Uterus (tissue), 3 donors: ENCODE measurements at regions not wholly inside any gene's neighbourhood (a gene's known extent, or its start where the extent isn't known, plus 50 kb on each side); places are given as distances from the start of the nearest gene placed in this dataset.

Experiments used
- DNase-seq, 2 donors: peaks; one replicate each; pipeline ENCODE4 v3.0.0-alpha.2; 2019 to 2020
- H3K27ac ChIP-seq, 2 donors: fragments of 200-600 bp; sonication (generic); 1 replicate in 1 of 2; 2 replicates in 1 of 2; pipeline ENCODE4 v1.5.1; 2016 to 2018
- H3K27me3 ChIP-seq, 2 donors: fragments of 200-600 bp; sonication (generic); one replicate each; pipeline ENCODE4 v1.5.1; 2018 to 2019; ENCODE audit warnings: control low read depth in 1 of 2
- H3K36me3 ChIP-seq, 2 donors: fragments of 200-600 bp; sonication (generic); one replicate each; pipeline ENCODE4 v1.5.1; 2019; ENCODE audit warnings: control low read depth in 1 of 2
- H3K4me1 ChIP-seq, 2 donors: fragments of 200-600 bp; sonication (generic); one replicate each; pipeline ENCODE4 v1.5.1; 2018 to 2019; ENCODE audit warnings: control low read depth in 1 of 2
- H3K4me3 ChIP-seq, 2 donors: fragments of 200-600 bp; sonication (generic); 1 replicate in 1 of 2; 2 replicates in 1 of 2; pipeline ENCODE4 v1.5.1; 2018 to 2019; ENCODE audit warnings: mild to moderate bottlenecking in 1 of 2
- H3K9me3 ChIP-seq, 2 donors: fragments of 200-600 bp; sonication (generic); one replicate each; pipeline ENCODE4 v1.5.1; 2019; ENCODE audit warnings: control low read depth in 1 of 2
- POLR2A ChIP-seq, 2 donors: fragments of 450-650 bp; IDR thresholded peaks; one replicate each; pipeline ENCODE4 v1.6.1; 2016; ENCODE audit warnings: antibody characterized with exemption in 2 of 2, mild to moderate bottlenecking in 1 of 2, moderate library complexity in 1 of 2
- intact Hi-C: fragments of 100-400 bp; cut with DNase I; formaldehyde crosslinking; loops from one replicate; pipeline ENCODE4 v1.15.1; 2023; ENCODE audit warnings: low total_unique reads
- TF ChIP-seq, protein P1 (sequence below), 4 experiments: fragments of 200-600 bp in 2 of 4; fragments of 450-650 bp in 2 of 4; sonication (generic) in 2 of 4; IDR thresholded peaks; one replicate each; pipeline ENCODE4 v1.5.1; 2016 to 2019; ENCODE audit warnings: antibody characterized with exemption in 4 of 4, mild to moderate bottlenecking in 2 of 4, moderate library complexity in 1 of 4
- donor health status: DM: yes; HTN: yes; CAD: no.

DNA sequence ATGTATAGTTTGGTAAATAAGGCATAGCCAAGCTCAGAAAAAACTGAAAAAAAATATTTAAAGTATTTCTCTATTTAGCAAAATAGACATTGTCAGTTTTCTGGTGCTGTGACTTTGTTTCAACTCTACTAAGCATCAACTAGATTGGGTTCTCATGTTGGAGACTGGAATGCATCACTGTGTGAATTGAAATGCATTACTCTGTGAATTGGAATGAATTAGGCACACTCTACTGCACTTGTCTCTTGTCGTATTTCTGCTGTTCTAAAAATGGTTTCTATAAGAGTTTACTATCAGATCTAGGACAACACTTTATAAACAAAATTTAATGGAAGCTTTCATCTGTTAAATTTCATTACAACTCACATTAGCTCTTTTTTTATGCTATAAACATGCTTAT is 1772.2 kb downstream of the MAT2B start:
- Histone ChIP-seq H3K36me3 (no peaks in the 10 kb centered on the region), H3K27me3 (no peaks in the 10 kb centered on the region), H3K9me3 (peaks cover 0 to 2% of the 10 kb centered on the region in 2 donors), H3K4me3 (no peak overlapping the region), H3K4me1 (no peaks in the 10 kb centered on the region), H3K27ac (no peak overlapping the region)
- no peak for DNase-seq
- TF ChIP-seq POLR2A (IDR thresholded peaks at IDR 0.05): no peak
- TF ChIP-seq, protein P1, sequence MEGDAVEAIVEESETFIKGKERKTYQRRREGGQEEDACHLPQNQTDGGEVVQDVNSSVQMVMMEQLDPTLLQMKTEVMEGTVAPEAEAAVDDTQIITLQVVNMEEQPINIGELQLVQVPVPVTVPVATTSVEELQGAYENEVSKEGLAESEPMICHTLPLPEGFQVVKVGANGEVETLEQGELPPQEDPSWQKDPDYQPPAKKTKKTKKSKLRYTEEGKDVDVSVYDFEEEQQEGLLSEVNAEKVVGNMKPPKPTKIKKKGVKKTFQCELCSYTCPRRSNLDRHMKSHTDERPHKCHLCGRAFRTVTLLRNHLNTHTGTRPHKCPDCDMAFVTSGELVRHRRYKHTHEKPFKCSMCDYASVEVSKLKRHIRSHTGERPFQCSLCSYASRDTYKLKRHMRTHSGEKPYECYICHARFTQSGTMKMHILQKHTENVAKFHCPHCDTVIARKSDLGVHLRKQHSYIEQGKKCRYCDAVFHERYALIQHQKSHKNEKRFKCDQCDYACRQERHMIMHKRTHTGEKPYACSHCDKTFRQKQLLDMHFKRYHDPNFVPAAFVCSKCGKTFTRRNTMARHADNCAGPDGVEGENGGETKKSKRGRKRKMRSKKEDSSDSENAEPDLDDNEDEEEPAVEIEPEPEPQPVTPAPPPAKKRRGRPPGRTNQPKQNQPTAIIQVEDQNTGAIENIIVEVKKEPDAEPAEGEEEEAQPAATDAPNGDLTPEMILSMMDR (IDR thresholded peaks at IDR 0.05): no peak
- intact Hi-C loops: no loop called here

- TF ChIP-seq, protein P1 (IDR thresholded peaks at IDR 0.05): no peak
- no peak for TF ChIP-seq POLR2A (IDR thresholded peaks at IDR 0.05)
- Histone ChIP-seq H3K4me3 (no peak overlapping the region), H3K9me3 (no peaks in the 10 kb centered on the region), H3K36me3 (no peaks in the 10 kb centered on the region), H3K27me3 (no peaks in the 10 kb centered on the region), H3K4me1 (no peaks in the 10 kb centered on the region), H3K27ac (no peak overlapping the region)
- no peak for DNase-seq
- intact Hi-C loops: no loop called here
These were observed 1777.1 kb downstream of the MAT2B start for GRCh38 chr5:165282491-165282890.

DNA sequence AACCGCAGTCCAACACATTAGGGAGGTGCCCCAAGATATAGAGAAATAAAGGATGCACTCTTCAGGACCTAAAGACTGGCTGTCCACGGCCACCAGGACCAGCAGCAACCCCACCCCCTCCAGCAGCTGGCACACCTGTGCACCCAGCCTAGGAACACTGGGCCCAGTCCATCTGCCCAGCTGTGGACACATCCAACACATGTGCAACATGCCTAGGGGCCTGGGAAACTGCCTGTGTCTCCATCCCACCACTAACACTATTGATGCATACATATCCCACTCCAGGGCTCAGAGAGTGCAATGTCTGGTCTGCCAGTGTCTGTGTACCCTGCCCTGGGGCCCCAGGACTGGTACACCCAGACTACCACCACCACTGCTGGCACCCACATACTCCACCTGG is 1781.3 kb downstream of the MAT2B start:
- no peak for DNase-seq
- H3K36me3 ChIP-seq: no peaks in the 10 kb centered on the region
- intact Hi-C loops: no loop called here
- H3K27ac ChIP-seq: no peak overlapping the region
- no peaks in the 10 kb centered on the region for H3K4me1 ChIP-seq
- no peaks in the 10 kb centered on the region for H3K9me3 ChIP-seq
- TF ChIP-seq POLR2A (IDR thresholded peaks at IDR 0.05): no peak
- TF ChIP-seq, protein P1 (IDR thresholded peaks at IDR 0.05): no peak
- H3K4me3 ChIP-seq: no peak overlapping the region
- no peaks in the 10 kb centered on the region for H3K27me3 ChIP-seq

DNA sequence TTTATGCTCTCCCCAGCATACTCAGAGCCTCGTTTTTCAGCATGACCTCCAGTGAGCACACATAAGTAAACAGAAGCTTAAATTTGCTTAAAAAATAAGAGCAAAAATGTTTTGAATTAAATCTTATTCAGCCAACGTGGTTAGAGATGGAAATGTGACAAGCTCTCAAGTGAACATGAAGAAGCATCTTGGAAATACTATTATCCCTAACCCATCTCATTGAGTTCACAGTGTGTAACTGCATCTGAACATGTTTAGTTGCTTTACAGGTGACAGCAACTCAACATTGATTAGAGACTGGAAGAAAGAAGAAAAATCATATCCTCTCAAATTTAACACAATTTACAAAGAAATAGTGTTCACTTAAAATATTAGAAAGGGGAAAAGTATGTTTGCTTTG is 1785.1 kb downstream of the MAT2B start:
- Histone ChIP-seq H3K27ac (no peak overlapping the region), H3K4me3 (no peak overlapping the region), H3K4me1 (no peaks in the 10 kb centered on the region), H3K36me3 (no peaks in the 10 kb centered on the region), H3K9me3 (no peaks in the 10 kb centered on the region), H3K27me3 (no peaks in the 10 kb centered on the region)
- intact Hi-C loops: no loop called here
- no peak for TF ChIP-seq POLR2A (IDR thresholded peaks at IDR 0.05)
- TF ChIP-seq, protein P1 (IDR thresholded peaks at IDR 0.05): no peak
- DNase-seq: no peak

- no peak overlapping the region for H3K4me3 ChIP-seq
- H3K4me1 ChIP-seq: no peaks in the 10 kb centered on the region
- no peak overlapping the region for H3K27ac ChIP-seq
- H3K36me3 ChIP-seq: no peaks in the 10 kb centered on the region
- H3K9me3 ChIP-seq: no peaks in the 10 kb centered on the region
- intact Hi-C loops: no loop called here
- TF ChIP-seq, protein P1 (IDR thresholded peaks at IDR 0.05): no peak
- no peak for TF ChIP-seq POLR2A (IDR thresholded peaks at IDR 0.05)
- no peaks in the 10 kb centered on the region for H3K27me3 ChIP-seq
- DNase-seq: no peak
These were observed 1791.1 kb downstream of the MAT2B start for GRCh38 chr5:165296401-165297130.
